Loucy (cell line): ENCODE measurements at regions not wholly inside any gene's neighbourhood (a gene's known extent, or its start where the extent isn't known, plus 50 kb on each side); places are given as distances from the start of the nearest gene placed in this dataset.

ENCODE experiments used
- CTCF ChIP-seq: fragments of 200-600 bp; sonication (generic); conservative IDR thresholded peaks from 2 replicates; pipeline ENCODE4 v1.5.1; 2014; ENCODE audit warnings: mild to moderate bottlenecking, antibody characterized with exemption, low read length
- EZH2phosphoT487 ChIP-seq: fragments of 200-600 bp; IDR thresholded peaks from 2 replicates; pipeline ENCODE4 v1.6.1; 2018; ENCODE audit warnings: antibody characterized with exemption, mild to moderate bottlenecking, moderate library complexity, borderline replicate concordance

- TF ChIP-seq CTCF (no peak), EZH2phosphoT487 (no peak)
Observed at GRCh38 chr15:20353966-20354883, 187.4 kb downstream of the GOLGA6L6 start.
